ENCODE measurements at regions not wholly inside any gene's neighbourhood (a gene's known extent, or its start where the extent isn't known, plus 50 kb on each side); places are given as distances from the start of the nearest gene placed in this dataset.

- H2AFZ ChIP-seq (ENCODE audit: low read depth, low read length) = no peak overlapping the region
- H3F3A ChIP-seq (ENCODE audit: insufficient read depth, low read length, poor library complexity, severe bottlenecking) = no peaks in the 10 kb centered on the region
- H3K4me2 ChIP-seq (ENCODE audit: low read length) = no peak overlapping the region
- H3K9me2 ChIP-seq (ENCODE audit: insufficient read depth, low read length) = no peaks in the 10 kb centered on the region
- no peaks in the 10 kb centered on the region for H4K20me1 ChIP-seq (ENCODE audit: insufficient read depth)
- H3K79me2 ChIP-seq (replicated peaks; ENCODE audit: insufficient read depth, low read length) = no peaks in the 10 kb centered on the region
- H3K27ac ChIP-seq (ENCODE audit: low read length) = no peak overlapping the region
- H3K9ac ChIP-seq (ENCODE audit: low read length) = no peak overlapping the region
- no peaks in the 10 kb centered on the region for H3K27me3 ChIP-seq (ENCODE audit: insufficient read depth, low read depth, low read length)
- H3K9me3 ChIP-seq (ENCODE audit: low read length) = no peaks in the 10 kb centered on the region
- TF ChIP-seq EZH2 (IDR thresholded peaks at IDR 0.05; ENCODE audit: borderline replicate concordance, insufficient read depth, low read length, poor library complexity, severe bottlenecking) (no peak), POLR2AphosphoS5 (IDR thresholded peaks at IDR 0.05) (no peak), REST (IDR thresholded peaks at IDR 0.05; ENCODE audit: borderline replicate concordance) (no peak), EP300 (conservative IDR thresholded peaks at IDR 0.05; ENCODE audit: poor library complexity, severe bottlenecking) (no peak), MXI1 (conservative IDR thresholded peaks at IDR 0.05; ENCODE audit: poor library complexity, severe bottlenecking) (no peak), SMC3 (conservative IDR thresholded peaks at IDR 0.05; ENCODE audit: poor library complexity) (no peak), CTCF (IDR thresholded peaks at IDR 0.05; ENCODE audit: poor library complexity, severe bottlenecking) (no peak), TAF1 (IDR thresholded peaks at IDR 0.05; ENCODE audit: low read depth) (no peak)
- no peaks in the 10 kb centered on the region for H3K36me3 ChIP-seq (ENCODE audit: insufficient read depth, low read length)
- H3K4me3 ChIP-seq (ENCODE audit: low read length) = no peak overlapping the region
These were observed 562.7 kb downstream of the MFSD1 start for GRCh38 chr3:159364511-159364910.

- Histone ChIP-seq H3K27ac (ENCODE audit: low read length) (no peak overlapping the region), H2AFZ (ENCODE audit: low read depth, low read length) (no peak overlapping the region), H3K27me3 (ENCODE audit: insufficient read depth, low read depth, low read length) (no peaks in the 10 kb centered on the region), H3F3A (ENCODE audit: insufficient read depth, low read length, poor library complexity, severe bottlenecking) (no peaks in the 10 kb centered on the region), H3K4me2 (ENCODE audit: low read length) (no peak overlapping the region), H3K9me3 (ENCODE audit: low read length) (no peaks in the 10 kb centered on the region), H3K79me2 (replicated peaks; ENCODE audit: insufficient read depth, low read length) (no peaks in the 10 kb centered on the region), H3K4me3 (ENCODE audit: low read length) (no peak overlapping the region), H3K9me2 (ENCODE audit: insufficient read depth, low read length) (no peaks in the 10 kb centered on the region), H3K9ac (ENCODE audit: low read length) (no peak overlapping the region), H3K36me3 (ENCODE audit: insufficient read depth, low read length) (no peaks in the 10 kb centered on the region), H4K20me1 (ENCODE audit: insufficient read depth) (no peaks in the 10 kb centered on the region)
- no peak for TF ChIP-seq REST (IDR thresholded peaks at IDR 0.05; ENCODE audit: borderline replicate concordance)
- no peak for TF ChIP-seq TAF1 (IDR thresholded peaks at IDR 0.05; ENCODE audit: low read depth)
- TF ChIP-seq EZH2 (IDR thresholded peaks at IDR 0.05; ENCODE audit: borderline replicate concordance, insufficient read depth, low read length, poor library complexity, severe bottlenecking) = no peak
- TF ChIP-seq SMC3 (conservative IDR thresholded peaks at IDR 0.05; ENCODE audit: poor library complexity) = no peak
These were observed 564.6 kb downstream of the MFSD1 start for GRCh38 chr3:159366476-159366875.

All from neural cell (in vitro differentiated cells).